OCI-LY7 (cell line): ENCODE measurements at regions not wholly inside any gene's neighbourhood (a gene's known extent, or its start where the extent isn't known, plus 50 kb on each side); places are given as distances from the start of the nearest gene placed in this dataset.
"Not testable (repeated sequence)": the region's sequence is repeated elsewhere in the genome, so short reads cannot be mapped to it uniquely, and the experiment has no call there.

ENCODE experiments used
- BruUV-seq: library from RNA; stranded (reverse); fragments of 400-500 nt; replicated peaks from 2 replicates; lab custom pipeline; 2021; lab: Mats Ljungman, UMichigan
- CTCF ChIA-PET: fragments of 300-600 bp; sonication (Branson Sonifier 250); formaldehyde crosslinking; loops from one replicate; lab custom pipeline; 2022; ENCODE audit warnings: antibody characterized with exemption; ENCODE audit not compliant: unreplicated experiment; lab: Charles Lee
- POLR2A ChIA-PET: fragments of 300-600 bp; sonication (Branson Sonifier 250); formaldehyde crosslinking; loops from one replicate; lab custom pipeline; 2022; ENCODE audit warnings: antibody characterized with exemption; lab: Charles Lee
- DNase-seq: peaks from one replicate; pipeline ENCODE4 v3.0.0-alpha.2; 2015; ENCODE audit warnings: low spot score
- H2AFZ ChIP-seq: fragments of 200-600 bp; sonication (generic), shearing (Covaris generic); 2 replicates; pipeline ENCODE4 v1.6.1; 2014; ENCODE audit warnings: mild to moderate bottlenecking, antibody characterized with exemption, low read length, moderate library complexity
- H3K27ac ChIP-seq: fragments of 200-600 bp; sonication (generic); 2 replicates; pipeline ENCODE4 v1.5.1; 2014; ENCODE audit warnings: mixed run types, low read depth, mild to moderate bottlenecking, moderate library complexity, low read length, inconsistent platforms; ENCODE audit not compliant: poor library complexity, severe bottlenecking
- H3K36me3 ChIP-seq: fragments of 200-600 bp; sonication (generic); 2 replicates; pipeline ENCODE4 v1.6.1; 2014; ENCODE audit warnings: mild to moderate bottlenecking, antibody characterized with exemption, low read length, moderate library complexity, mixed read lengths; ENCODE audit not compliant: insufficient read depth
- H3K4me1 ChIP-seq: fragments of 200-600 bp; sonication (generic); 2 replicates; pipeline ENCODE4 v1.5.1; 2014; ENCODE audit warnings: mild to moderate bottlenecking, low read length; ENCODE audit not compliant: insufficient read depth, poor library complexity, severe bottlenecking
- H3K4me2 ChIP-seq: fragments of 200-600 bp; sonication (generic); 2 replicates; pipeline ENCODE4 v1.6.1; 2014; ENCODE audit warnings: mild to moderate bottlenecking, low read length
- H3K4me3 ChIP-seq: fragments of 200-600 bp; sonication (generic); 2 replicates; pipeline ENCODE4 v1.5.1; 2014; ENCODE audit warnings: mild to moderate bottlenecking, low read depth, low read length; ENCODE audit not compliant: poor library complexity, severe bottlenecking
- H3K79me2 ChIP-seq: fragments of 200-600 bp; sonication (generic); 2 replicates; pipeline ENCODE4 v1.6.1; 2016; ENCODE audit warnings: low read depth, mild to moderate bottlenecking, low read length, moderate library complexity, mixed read lengths; ENCODE audit not compliant: insufficient read depth
- H3K9me2 ChIP-seq: fragments of 200-600 bp; sonication (generic); 2 replicates; pipeline ENCODE4 v1.6.1; 2016; ENCODE audit warnings: mild to moderate bottlenecking, low read length, mixed read lengths; ENCODE audit not compliant: insufficient read depth
- H3K9me3 ChIP-seq: fragments of 200-600 bp; sonication (generic); 2 replicates; pipeline ENCODE4 v1.6.1; 2014; ENCODE audit warnings: mild to moderate bottlenecking, mixed run types, low read length, mixed read lengths
- H4K20me1 ChIP-seq: fragments of 200-600 bp; sonication (generic); 2 replicates; pipeline ENCODE4 v1.6.1; 2014; ENCODE audit warnings: mild to moderate bottlenecking, antibody characterized with exemption, low read length, moderate library complexity, mixed read lengths; ENCODE audit not compliant: insufficient read depth
- CTCF ChIP-seq: fragments of 200-600 bp; sonication (generic); conservative IDR thresholded peaks from 2 replicates; pipeline ENCODE4 v1.5.1; 2014; ENCODE audit warnings: mild to moderate bottlenecking, antibody characterized with exemption, low read length, moderate library complexity, mixed read lengths
- EZH2phosphoT487 ChIP-seq: fragments of 200-600 bp; sonication (generic); IDR thresholded peaks from 2 replicates; pipeline ENCODE4 v1.6.1; 2018; ENCODE audit warnings: low read depth, borderline replicate concordance, mild to moderate bottlenecking, mixed run types, antibody characterized with exemption, low read length, moderate library complexity, mixed read lengths
- intact Hi-C: fragments of 100-400 bp; cut with micrococcal nuclease; formaldehyde crosslinking; loops from one replicate; pipeline ENCODE4 v1.10.0; 2022; ENCODE audit not compliant: unreplicated experiment

DNA sequence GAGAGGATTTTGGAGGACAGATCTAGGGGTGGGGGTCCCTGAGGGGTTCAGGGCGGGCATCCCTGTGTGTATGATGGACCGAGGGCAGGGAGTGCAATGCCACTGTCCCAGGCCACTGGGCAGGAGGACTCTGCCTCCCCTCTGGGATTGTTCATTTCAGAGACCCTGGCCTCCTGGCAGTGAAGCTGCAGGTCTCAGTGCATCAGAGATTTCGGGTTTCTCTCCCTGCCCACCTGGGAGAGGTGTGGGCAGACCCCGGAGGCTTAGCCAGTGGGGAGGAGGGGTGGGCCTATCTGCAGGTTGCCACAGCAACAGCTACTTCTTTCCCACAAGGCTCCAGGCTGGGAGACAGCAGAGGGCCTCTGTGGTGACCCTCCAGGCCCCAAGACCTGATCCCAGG is 80.1 kb upstream of the LRPAP1 start:
- Histone ChIP-seq H3K79me2 (no peaks in the 10 kb centered on the region), H3K9me2 (no peaks in the 10 kb centered on the region), H3K4me3 (no peak overlapping the region), H3K9me3 (no peaks in the 10 kb centered on the region), H2AFZ (no peak overlapping the region), H3K36me3 (no peaks in the 10 kb centered on the region), H3K4me2 (no peak overlapping the region), H3K4me1 (no peaks in the 10 kb centered on the region), H4K20me1 (no peaks in the 10 kb centered on the region), H3K27ac (no peak overlapping the region)
- no peak for DNase-seq
- ChIA-PET CTCF (no interaction called here), POLR2A (no interaction called here)
- no TSS peak for BruUV-seq
- TF ChIP-seq EZH2phosphoT487 (no peak), CTCF (no peak)
- intact Hi-C loops = no loop called here

DNA sequence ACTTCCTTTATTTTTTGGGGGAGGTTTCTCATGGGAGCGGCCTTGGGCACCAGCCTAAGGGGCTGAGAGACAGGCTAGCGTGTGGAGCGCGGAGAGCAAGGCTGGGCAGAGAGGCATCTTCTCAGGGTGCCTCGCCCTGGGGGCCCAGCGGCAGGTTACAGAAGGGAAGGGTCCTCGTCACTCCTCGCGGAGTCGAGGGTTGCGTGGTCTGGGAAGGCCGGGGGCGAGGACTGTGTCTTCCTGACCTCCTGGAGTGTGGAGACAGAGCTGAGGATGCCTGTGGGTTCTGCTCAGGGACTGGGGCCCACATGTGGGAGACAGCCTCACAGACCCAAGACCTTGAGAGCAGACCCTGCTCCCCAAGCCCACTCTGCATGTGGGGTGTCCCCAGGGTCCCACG is 79.6 kb upstream of the LRPAP1 start:
- Histone ChIP-seq H4K20me1 (no peaks in the 10 kb centered on the region), H2AFZ (no peak overlapping the region), H3K27ac (no peak overlapping the region), H3K9me3 (no peaks in the 10 kb centered on the region), H3K36me3 (no peaks in the 10 kb centered on the region), H3K4me2 (no peak overlapping the region), H3K4me1 (no peaks in the 10 kb centered on the region), H3K79me2 (no peaks in the 10 kb centered on the region), H3K9me2 (no peaks in the 10 kb centered on the region), H3K4me3 (no peak overlapping the region)
- ChIA-PET POLR2A (no interaction called here), CTCF (no interaction called here)
- TF ChIP-seq CTCF (no peak), EZH2phosphoT487 (no peak)
- intact Hi-C loops = no loop called here
- BruUV-seq = no TSS peak
- DNase-seq = no peak

DNA sequence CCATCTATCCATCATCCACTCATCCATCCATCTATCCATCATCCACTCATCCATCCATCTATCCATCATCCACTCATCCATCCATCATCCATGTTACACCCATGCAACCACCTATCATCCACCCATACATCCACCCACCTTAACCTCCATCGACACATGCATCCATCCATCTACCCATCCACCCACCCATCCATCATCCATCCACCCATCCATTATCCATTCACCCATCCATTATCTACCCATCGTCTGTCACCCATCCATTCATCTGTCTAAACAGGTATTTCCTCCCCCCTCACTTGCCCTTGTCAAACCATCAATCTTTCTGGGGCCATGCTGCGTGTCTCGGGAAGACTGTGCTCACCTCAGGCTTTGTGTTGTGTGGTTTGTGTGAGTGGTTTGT is 78.6 kb upstream of the LRPAP1 start:
- H3K9me3 ChIP-seq, H4K20me1 ChIP-seq, DNase-seq, POLR2A ChIA-PET, H3K4me1 ChIP-seq, intact Hi-C loops, H3K27ac ChIP-seq, H3K4me3 ChIP-seq, H3K4me2 ChIP-seq, H3K79me2 ChIP-seq, BruUV-seq, CTCF ChIA-PET, H2AFZ ChIP-seq, H3K9me2 ChIP-seq, H3K36me3 ChIP-seq: not testable (repeated sequence)

DNA sequence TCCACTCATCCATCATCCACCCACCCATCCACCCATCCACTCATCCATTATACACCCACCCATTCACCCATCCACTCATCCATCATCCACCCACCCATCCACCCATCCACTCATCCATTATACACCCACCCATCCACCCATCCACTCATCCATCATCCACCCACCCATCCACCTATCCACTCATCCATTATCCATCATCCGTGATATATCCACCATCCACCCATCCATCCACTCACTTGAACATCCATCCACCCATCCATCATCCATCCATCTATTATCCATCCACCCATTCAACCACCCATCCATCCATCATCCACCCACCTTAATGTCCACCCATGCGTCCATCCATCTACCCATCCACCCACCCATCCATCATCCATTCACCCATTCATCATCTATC is 77.7 kb upstream of the LRPAP1 start:
- DNase-seq, intact Hi-C loops, H3K36me3 ChIP-seq, H3K9me2 ChIP-seq, H4K20me1 ChIP-seq, H3K79me2 ChIP-seq, BruUV-seq, POLR2A ChIA-PET, H3K4me3 ChIP-seq, H3K9me3 ChIP-seq, H2AFZ ChIP-seq, H3K4me2 ChIP-seq, H3K4me1 ChIP-seq, CTCF ChIA-PET, H3K27ac ChIP-seq: not testable (repeated sequence)
